NCI-H510A treated with DMSO at 0.1 percent for 48 hours (cell line): ENCODE measurements at regions not wholly inside any gene's neighbourhood (a gene's known extent, or its start where the extent isn't known, plus 50 kb on each side); places are given as distances from the start of the nearest gene placed in this dataset.

Experiments
- DNase-seq: peaks from one replicate; lab custom pipeline; 2025; lab: John Stamatoyannopoulos, UW

DNA sequence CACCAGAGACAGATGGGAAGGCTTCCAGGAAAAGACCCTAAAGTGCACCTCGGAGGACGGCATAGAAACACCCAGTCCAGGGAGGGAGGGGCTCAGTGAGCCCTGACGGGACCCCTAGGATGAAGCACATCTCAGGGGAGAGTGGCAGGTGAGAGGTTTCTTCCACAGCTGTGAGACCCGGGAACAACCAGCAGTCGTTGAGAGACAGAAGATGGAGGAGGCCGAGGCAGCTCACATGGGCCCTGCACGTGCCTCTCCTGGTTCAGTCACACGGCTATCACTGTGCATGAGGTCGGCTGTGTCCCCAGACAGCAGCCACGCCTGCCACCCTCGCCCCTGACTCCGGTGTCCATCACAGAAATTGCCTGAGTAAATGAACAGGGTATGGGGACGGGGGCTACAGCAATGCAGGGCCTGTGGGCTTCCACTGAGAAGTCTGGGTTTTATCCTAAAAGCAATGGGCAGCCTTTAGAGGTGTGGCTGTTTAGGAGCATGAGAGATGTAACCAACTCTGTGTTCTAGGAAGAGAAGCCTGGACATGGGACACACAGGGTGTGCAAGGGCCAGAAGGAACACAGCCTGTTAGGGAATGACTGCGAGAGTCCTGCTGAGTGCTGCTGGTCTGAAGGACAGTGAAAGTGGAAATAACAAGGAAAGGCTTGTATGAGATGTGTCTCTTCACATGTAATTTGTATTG is 102.0 kb downstream of the TMEM18 start:
- no peak for DNase-seq

DNA sequence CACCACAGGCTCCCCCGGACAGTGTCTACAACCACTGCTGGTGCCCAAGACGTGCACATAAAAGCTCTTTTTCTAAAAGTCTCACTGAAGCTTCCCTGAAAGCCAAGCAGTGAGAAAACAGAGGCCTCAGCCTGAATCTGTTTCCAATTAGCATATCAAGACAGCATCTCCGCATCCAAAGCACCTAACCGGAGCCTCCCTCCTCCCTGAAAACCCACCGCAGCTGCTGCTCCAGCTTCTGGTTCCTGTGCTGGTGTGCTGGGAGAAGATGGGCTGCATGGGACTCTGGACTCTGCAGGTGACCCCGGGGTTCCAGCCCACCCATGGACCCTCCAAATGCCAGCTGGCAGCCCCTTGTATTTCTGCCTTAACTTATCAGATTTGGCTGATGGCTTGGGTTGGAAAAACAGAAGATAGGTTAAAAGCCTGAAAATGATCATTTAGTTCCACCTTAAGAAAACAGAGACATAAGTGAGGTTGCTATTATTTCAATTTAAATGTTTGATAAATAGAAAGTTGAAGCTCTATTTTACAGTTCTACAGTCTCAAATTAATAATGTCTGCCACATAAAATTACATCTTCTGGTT is 103.3 kb downstream of the TMEM18 start:
- no peak for DNase-seq

DNA sequence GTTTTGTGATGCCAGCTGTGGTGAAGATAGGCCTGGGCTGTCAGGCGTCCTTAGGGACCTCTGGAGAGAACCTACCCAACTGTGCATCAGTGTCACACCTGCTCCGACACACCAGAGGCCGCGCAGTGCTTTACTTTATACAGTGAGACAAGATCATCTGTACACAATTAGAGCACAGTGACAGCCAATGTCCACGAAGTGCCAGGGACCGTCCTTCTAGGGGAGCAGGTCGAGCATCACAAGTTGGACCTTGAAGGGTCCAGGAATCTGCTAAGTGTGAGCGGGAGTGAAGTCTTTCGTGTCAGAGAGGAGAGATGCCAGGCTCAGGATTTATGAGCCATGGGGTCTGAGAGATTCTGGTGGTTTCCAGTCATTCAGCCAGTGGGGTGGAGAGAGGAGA is 104.2 kb downstream of the TMEM18 start:
- no peak for DNase-seq

DNA sequence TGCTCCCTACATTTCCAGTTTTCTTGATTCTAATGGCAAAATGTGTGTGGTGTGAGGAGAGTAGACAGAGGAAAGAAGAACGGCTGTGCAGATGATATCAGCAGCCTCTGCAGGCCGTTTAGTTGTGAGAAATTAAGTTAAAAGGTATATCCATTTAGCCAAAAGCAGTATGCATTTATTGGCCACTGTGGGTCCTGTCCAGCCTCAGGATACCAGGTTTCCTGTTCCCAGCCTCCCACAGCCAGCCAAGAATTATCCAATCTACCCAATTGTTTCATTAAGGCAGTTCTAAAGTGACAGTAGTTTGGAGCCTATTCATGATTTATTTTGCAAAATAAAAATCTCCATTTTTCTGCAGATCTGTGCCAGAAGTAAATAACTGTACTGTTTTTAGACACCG is 107.5 kb downstream of the TMEM18 start:
- no peak for DNase-seq

DNA sequence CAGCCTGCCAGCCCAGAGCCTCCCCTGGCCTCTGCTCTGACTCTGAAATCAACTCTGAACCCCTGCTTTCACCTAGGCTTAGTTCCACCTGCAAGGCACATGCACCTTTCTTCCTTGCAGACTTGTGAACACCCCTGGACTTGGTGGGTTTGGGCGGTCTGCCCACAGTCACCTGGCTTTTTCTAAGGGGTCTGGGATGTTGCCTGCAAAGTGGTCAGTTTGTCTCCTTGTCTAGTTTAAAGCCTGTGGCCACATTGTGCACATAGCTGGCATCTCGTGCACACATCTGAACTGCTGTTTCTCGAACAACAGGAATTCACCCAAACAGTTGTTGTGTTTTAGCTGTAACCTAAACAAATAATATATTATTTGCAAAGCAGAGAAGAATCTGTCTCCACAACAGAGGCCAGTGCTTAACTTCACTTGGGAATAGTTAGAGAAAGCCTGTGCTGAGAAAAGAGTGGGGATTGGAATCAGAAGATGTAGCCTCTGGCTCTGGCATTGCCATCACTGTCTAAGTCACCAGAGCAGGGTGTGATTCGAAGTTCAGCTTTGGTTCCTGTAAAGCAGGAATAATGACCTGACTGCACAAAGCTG is 108.5 kb downstream of the TMEM18 start:
- DNase-seq, result no peak

DNA sequence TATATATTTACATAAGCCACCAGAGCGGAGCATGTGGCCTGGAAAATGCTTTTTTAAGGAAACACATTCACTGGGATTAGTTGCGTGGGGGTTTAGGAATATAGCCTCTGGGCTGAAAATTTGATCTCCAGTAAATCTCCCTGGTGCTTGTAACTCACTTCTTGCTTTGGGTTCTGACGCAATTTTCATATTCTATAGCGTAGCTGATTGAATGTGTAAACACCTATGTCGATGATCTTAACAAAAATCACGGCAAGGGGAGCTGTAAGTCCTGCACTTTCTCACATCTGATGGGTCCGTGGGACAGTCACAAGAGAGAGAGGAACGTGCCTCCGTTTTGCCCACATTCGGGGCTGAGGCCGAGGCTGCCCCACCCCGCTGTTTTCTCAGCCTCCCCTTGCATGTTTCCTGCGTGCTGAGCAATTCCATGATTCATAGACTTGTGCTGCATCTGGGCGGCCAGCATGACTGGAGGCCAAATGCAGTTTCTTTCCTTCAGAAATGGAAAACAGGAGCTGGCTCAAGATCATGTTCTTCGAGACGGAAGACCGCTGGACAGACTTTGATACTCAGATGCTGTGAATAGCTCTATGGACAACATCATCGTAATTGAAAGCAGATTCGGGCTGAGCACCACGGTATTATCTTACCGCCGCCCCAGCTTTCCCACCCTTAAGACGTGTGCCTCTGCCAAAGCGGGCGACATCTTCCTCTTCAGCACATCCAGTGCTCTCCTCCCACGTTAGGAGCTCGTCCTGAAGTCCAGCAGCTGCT is 109.2 kb downstream of the TMEM18 start:
- DNase-seq, result no peak

DNA sequence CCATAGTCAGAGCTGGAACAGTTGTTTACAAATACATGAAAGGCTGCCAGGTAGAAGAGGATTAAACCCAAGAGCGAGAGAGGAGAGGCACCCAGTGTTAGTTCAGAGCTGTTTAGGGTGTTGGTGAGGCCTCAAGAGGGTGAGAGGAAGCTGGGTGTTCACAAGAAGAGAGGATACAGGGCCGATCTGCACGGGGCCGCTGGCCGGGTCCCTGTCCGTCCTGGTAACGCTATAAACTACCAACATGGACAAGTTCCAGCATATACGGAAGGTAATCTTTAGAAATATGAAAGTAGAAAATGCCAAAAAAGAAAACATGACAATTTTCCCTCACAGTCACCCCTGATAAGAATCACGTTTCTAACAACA is 109.7 kb downstream of the TMEM18 start:
- DNase-seq, result no peak

DNA sequence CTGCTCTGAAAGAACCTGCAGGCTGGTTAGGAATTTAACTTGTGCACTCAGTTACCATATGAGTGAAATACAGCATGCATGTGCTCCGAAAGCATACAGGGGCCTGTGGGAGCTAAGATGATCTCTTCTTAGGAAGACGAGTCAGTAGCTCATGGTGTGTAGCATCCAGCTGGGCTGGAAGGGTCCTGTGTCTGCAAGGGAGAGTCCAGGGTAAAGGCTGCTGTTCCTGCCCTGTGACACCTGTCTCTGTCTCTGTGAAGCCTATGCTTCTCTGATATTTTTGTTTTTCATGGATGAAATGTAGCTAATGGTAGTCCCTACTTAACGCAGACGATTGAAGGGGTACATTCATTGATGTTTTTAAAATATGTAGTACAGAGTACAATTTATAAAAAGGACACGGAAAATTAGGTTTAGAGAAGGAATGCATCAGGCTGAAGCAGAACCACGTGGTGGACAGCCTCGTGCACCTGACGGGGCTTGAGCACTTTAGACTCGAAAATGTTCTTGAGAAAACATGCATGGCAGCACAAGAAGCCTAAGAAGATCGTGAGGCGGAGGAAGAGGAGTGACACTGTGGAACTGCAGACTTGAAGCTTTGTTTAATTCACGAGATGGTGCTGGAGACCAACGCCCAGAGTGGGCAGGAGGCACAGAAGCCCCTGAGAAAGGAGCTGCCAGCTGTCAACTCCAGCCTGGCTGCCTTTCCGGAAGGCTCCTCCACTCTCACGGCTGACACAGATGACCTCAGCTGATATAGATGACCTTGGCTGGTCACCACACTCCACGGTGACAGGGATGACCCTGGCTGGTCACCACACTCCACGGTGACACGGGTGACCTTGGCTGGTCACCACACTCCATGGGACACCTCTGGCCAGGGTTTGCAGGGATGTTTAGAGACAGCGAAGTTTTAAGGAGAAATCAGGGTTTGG is 110.6 kb downstream of the TMEM18 start:
- no peak for DNase-seq

DNA sequence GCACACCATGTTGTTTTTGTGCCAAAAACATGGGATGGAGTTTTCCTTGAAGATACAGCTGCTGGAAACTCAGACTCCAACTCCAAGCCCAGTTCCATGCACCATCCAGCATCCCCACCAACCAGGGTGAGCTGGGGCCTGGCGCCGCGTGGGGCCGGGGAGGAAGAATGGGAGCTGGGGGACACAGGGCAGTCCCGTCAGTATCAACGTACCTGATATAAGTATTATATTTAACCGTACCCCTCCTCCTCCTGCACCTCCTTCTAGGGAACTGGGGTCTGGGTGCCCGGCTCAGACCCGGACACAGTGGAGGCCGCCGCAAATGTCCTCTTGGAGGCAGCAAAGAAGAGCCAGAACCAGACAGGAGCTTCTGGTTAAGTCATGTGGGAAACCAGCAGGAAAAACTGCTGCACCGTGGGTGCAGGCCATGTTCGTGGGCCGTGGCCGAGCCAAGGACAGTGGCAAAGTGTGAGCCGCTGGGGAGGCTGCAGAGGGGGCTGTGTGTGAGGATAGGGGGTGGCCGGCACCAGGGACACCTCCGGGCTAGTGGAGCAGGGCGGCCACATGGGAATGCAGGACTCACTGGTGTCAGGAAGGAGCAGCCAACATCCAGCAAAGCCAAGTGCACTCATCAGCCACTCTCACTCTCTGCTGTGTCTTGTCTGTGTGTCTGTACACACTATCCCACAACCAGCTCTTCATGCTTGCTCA is 112.6 kb downstream of the TMEM18 start:
- DNase-seq, result no peak

DNA sequence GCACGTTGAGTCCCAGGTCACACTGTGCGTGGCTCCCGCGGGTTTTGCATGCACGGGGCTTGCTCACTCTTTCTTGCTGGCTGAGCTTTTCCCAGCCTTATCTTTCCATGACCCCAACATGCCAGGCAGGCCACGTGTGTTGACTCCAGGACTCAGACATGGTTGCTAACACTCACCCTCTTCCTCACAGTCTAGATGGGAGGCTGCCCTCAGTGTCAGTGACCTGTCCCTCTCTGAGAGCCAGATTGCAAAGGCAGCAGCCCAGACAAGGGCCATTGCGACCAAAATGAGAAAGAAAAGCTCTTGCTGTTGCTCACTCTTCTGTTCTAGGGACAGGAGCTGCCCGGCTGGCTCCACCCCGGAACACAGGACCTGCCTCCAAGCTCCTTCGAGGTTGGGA is 113.7 kb downstream of the TMEM18 start:
- DNase-seq, result no peak

DNA sequence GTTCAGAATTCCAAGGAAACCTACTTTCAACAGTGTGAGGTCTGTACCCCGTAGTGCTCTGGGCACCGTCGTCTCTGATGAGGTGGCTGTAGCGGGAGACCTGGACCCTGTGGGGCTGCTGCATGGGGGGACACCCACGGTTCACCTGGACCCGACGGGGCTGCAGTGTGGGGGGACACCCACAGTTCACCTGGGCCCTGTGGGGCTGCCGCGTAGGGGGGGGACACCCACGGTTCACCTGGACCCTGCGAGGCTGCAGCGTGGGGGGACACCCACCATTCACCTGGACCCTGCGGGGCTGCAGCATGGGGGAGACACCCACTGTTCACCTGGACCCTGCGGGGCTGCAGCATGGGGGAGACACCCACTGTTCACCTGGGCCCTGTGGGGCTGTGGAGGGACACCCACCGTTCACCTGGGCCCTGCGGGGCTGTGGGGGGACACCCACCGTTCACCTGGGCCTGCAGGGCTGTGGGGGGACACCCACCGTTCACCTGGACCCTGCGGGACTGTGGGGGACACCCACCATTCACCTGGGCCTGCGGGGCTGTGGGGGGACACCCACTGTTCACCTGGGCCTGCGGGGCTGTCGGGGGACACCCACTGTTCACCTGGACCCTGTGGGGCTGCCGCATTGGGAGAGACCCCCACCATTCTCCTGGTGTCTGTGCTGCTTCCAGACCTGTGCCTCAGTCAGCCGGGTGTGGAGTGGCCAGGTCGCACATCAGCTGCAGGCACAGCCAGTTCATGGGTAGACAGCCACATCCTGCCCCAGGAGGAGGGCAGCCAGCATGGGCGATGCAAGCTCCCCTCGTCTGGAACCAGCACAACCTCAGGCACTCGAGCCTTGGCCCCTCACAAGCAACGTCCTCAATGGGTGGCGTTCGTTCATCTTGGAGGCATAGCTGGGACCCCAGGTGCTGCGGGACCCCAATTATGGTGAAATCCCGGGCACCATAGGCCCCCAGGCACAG is 114.5 kb downstream of the TMEM18 start:
- DNase-seq, result no peak

DNA sequence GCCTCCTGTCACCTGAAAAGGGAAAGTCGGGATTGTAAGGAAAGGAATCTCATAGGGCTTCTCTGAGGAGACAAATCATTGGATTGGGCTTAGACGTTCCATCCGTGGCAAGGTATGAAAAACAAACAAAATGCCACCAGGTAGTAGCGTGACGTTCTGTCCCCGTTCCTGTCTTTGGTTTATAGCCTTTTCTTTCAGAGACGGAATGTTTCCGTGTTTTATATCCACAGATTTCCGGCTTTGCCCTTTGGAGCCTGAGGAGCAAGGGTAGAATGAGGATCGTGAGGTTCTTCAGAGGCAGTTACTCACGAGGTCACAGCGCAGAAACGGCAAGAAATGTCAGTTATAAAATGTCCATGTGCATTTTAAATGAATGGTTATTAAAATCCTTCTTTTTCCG is 118.3 kb downstream of the TMEM18 start:
- DNase-seq, result no peak

DNA sequence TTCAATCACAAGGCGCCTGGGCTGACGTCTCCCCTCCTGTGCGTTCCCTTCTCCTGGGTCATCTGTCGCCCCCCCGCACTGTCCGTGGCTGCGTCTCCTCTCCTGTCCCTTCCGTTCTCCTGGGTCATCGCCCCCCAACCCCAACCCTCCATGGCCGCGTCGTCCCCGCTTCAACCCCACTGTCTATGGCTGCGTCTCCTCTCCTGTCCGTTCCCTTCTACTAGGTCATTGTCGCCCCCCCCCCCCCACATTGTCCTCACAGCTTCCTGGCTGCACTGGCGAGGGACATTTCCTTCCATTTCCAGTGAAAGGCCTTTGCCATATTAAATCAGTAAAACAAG is 118.9 kb downstream of the TMEM18 start:
- DNase-seq, result no peak

DNA sequence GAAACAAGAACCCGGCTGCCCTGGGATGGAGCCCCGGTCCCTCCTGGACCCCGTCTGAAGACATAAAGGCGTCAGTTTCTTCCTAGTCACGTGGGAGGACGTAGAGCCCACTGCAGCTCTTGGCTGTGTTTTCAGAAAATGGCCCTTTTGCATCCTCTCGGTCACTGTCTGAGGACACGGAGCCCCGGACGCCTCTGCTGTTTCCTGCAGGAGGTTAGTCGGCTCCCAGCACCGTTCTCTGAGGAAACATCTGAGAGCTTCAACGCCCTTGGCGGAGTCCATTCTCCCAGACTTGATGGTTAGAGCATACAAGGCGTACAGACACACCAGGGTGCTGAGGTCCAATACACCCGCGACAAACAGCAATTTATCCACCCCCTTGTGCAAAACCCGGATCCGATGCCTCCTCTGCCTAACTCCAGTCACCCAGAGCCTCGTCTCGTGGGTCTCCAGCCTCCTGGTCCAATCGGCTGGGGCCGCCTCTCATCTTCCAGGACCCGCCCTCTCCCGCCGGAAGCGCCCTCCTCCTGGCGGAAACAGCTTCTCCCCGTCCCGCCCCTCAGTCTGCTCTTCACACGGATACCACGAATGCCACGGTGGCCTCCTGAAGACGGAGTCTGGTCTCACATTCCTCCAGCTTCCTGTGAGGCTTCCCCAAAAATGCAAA is 119.4 kb downstream of the TMEM18 start:
- no peak for DNase-seq

DNA sequence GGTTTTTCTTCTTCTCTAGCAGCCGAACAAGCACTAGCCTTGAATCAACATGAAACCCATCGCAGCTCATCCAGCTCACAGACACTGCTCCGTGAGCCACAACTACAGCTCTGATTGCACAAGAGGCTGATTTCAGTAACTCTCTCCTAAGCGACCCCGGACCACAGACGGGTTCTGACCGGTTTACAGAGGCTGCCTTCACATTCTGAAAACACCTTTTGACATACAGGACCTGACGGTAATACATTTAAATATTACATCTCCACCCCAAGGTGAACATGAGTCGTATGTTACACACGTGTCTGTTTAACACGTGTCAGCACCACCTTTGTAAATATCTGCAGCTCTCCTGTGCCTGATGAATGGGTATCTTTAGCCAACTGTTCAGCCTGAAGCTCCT is 120.7 kb downstream of the TMEM18 start:
- no peak for DNase-seq

DNA sequence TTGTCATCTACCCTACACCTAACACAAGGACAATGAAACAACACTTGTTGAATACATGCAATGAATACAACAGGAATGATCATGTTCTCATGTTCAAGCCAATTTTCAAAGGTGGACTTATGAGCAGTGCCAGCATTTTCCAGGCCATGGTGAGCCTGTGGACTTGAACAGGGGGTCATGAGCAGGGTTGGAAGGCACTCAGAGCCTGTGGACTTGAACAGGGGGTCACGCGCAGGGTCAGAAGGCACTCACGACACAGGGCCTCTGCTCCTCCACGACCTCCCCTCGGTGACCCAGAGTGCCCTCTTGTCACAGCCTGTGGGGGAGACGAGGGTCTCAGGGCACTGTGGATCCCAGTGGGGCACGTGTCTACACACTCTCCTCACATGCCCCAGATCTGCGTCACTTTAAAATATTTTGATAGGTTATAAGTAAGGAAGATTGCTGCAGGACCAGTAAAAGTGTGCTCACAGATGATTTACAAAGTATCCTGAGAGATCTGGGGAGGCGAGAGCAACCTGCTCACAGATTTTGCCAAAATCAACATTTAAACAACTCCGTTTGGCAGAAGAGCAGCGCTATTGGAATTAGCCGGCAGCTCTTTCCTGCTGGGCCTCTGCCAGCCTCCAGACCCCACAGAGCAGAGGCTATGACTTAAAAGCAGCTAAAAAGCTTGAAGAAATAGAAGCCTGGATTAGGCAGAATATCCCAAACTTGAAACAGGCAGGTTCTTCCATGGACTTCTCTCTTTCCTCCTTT is 121.9 kb downstream of the TMEM18 start:
- no peak for DNase-seq

DNA sequence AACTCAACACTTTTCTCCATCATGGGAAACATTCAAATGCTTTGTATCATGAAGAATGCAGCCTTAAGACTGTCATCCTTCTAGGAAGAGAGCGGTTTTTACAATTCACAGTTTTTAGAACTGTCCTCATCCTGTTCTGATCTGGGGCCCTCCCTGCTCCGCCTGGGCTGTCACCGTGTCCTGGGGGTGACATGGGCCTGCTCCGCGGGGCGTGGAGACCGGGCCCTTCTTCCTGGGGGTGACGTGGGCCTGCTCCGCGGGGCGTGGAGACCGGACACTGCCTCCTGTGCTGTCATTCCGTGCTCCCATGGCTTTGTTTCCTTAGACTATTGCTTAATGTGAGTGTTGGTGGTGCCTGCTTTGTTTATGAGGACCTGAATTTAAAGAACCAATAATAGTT is 122.8 kb downstream of the TMEM18 start:
- DNase-seq, result no peak

DNA sequence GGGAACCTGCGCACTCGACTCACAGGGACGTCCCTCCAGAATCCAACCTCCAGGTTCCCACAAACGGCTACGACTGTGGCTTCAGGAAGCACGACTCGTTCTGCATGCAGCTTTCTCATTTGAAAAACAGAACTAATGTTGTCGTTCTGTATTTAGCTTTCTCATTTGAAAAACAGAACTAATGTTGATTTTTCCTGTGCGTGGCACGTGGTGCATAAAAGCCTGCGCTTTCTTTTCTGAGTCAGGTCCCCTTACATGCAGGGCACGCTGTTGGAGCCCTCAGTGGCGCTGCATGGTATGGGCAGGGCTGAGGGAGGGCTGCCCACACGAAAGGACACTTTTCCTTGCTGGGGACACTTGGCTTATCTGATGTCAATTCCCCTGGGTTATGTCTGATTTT is 124.3 kb downstream of the TMEM18 start:
- DNase-seq, result no peak

DNA sequence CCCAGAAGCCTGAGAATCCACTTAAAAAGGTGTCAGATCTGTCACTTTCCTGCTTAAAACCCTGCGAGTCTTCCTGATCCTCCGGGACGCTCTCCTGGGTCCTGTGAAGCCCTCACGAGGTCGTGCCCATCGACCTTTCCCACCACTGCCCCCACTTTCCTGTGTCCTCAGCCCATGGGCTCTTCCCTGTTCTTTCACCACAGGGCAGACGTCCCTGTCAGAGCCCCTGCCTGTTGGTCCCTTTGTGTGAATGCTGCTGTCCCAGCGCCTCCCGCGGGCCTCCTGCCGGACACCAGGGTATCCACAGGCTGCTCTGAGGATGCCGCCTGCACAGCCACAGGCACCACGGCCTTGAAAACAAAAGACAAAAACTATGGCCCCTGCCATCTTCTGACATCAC is 125.6 kb downstream of the TMEM18 start:
- no peak for DNase-seq
